Endodermal cell (in vitro differentiated cells): ENCODE measurements at regions not wholly inside any gene's neighbourhood (a gene's known extent, or its start where the extent isn't known, plus 50 kb on each side); places are given as distances from the start of the nearest gene placed in this dataset.

Experiments used
- DNase-seq: peaks from one replicate; pipeline ENCODE4 v3.0.0-alpha.2; 2017
- H3K27ac ChIP-seq: 2 replicates; pipeline ENCODE4 v1.5.1; 2013; ENCODE audit warnings: mild to moderate bottlenecking, low read depth, low read length, moderate library complexity
- H3K27me3 ChIP-seq: 2 replicates; pipeline ENCODE4 v1.6.1; 2013; ENCODE audit warnings: mild to moderate bottlenecking, low read length, moderate library complexity; ENCODE audit not compliant: insufficient read depth, control insufficient read depth, poor library complexity, severe bottlenecking
- H3K36me3 ChIP-seq: 2 replicates; pipeline ENCODE4 v1.7.0; 2013; ENCODE audit warnings: mild to moderate bottlenecking, low read length, moderate library complexity; ENCODE audit not compliant: control insufficient read depth, insufficient read depth
- H3K4me1 ChIP-seq: one replicate; pipeline ENCODE4 v1.7.0; 2013; ENCODE audit warnings: low read length; ENCODE audit not compliant: control insufficient read depth, insufficient read depth
- H3K4me3 ChIP-seq: 2 replicates; pipeline ENCODE4 v1.5.1; 2013; ENCODE audit warnings: mild to moderate bottlenecking, low read length, moderate library complexity
- H3K9ac ChIP-seq: 2 replicates; pipeline ENCODE4 v1.6.1; 2013; ENCODE audit warnings: mild to moderate bottlenecking, low read length, moderate library complexity; ENCODE audit not compliant: poor library complexity, severe bottlenecking; ENCODE audit errors: extremely low read depth
- H3K9me3 ChIP-seq: 2 replicates; pipeline ENCODE4 v1.6.1; 2013; ENCODE audit warnings: mild to moderate bottlenecking, low read length, moderate library complexity; ENCODE audit not compliant: control insufficient read depth
- H3K27ac Mint-ChIP-seq: 2 replicates; pipeline ENCODE4 v1.8.0; 2020; ENCODE audit warnings: mixed read lengths
- H3K27me3 Mint-ChIP-seq: 2 replicates; pipeline ENCODE4 v1.8.0; 2021; ENCODE audit warnings: mild to moderate bottlenecking, mixed read lengths; ENCODE audit not compliant: insufficient read depth
- H3K36me3 Mint-ChIP-seq: 2 replicates; pipeline ENCODE4 v1.8.0; 2020; ENCODE audit warnings: low read depth, mixed read lengths
- H3K4me1 Mint-ChIP-seq: 2 replicates; pipeline ENCODE4 v1.8.0; 2020; ENCODE audit warnings: mixed read lengths
- H3K4me3 Mint-ChIP-seq: 2 replicates; pipeline ENCODE4 v1.8.0; 2020; ENCODE audit warnings: mild to moderate bottlenecking, moderate library complexity, mixed read lengths
- H3K9me3 Mint-ChIP-seq: 2 replicates; pipeline ENCODE4 v1.8.0; 2020; ENCODE audit warnings: mild to moderate bottlenecking, mixed read lengths
- WGBS, 2 experiments: methylation state at CpG; one replicate each; pipeline versions ENCODE4 v1.1.5 to v1.1.7; 2013; ENCODE audit warnings: missing lambda C conversion rate in 2 of 2, mixed read lengths in 1 of 2; ENCODE audit not compliant: insufficient coverage in 1 of 2, insufficient read length in 1 of 2; 5-methylcytosine and 5-hydroxymethylcytosine counted together
- TF ChIP-seq, protein P1 (sequence below): fragments of 200-600 bp; sonication (generic); conservative IDR thresholded peaks from 2 replicates; pipeline ENCODE4 v1.5.0; 2021; ENCODE audit warnings: antibody characterized with exemption, mild to moderate bottlenecking

GRCh38 chr10:4546500-4546899 lies 279.5 kb upstream of the AKR1E2 start:
- Mint-ChIP-seq H3K9me3 (no peaks in the 10 kb centered on the region), H3K36me3 (no peaks in the 10 kb centered on the region), H3K27ac (no peak overlapping the region), H3K27me3 (no peaks in the 10 kb centered on the region), H3K4me1 (no peaks in the 10 kb centered on the region), H3K4me3 (no peak overlapping the region)
- TF ChIP-seq, protein P1, sequence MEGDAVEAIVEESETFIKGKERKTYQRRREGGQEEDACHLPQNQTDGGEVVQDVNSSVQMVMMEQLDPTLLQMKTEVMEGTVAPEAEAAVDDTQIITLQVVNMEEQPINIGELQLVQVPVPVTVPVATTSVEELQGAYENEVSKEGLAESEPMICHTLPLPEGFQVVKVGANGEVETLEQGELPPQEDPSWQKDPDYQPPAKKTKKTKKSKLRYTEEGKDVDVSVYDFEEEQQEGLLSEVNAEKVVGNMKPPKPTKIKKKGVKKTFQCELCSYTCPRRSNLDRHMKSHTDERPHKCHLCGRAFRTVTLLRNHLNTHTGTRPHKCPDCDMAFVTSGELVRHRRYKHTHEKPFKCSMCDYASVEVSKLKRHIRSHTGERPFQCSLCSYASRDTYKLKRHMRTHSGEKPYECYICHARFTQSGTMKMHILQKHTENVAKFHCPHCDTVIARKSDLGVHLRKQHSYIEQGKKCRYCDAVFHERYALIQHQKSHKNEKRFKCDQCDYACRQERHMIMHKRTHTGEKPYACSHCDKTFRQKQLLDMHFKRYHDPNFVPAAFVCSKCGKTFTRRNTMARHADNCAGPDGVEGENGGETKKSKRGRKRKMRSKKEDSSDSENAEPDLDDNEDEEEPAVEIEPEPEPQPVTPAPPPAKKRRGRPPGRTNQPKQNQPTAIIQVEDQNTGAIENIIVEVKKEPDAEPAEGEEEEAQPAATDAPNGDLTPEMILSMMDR = no peak
- H3K27ac ChIP-seq = no peak overlapping the region
- no peak for DNase-seq
- no peak overlapping the region for H3K9ac ChIP-seq
- H3K4me3 ChIP-seq = no peak overlapping the region
- no peaks in the 10 kb centered on the region for H3K36me3 ChIP-seq
- no peaks in the 10 kb centered on the region for H3K27me3 ChIP-seq
- 92 to 100% methylated on average over 4 to 7 of the region's 7 CpGs for WGBS, 2 experiments
- no peaks in the 10 kb centered on the region for H3K9me3 ChIP-seq
- H3K4me1 ChIP-seq = no peaks in the 10 kb centered on the region

DNA sequence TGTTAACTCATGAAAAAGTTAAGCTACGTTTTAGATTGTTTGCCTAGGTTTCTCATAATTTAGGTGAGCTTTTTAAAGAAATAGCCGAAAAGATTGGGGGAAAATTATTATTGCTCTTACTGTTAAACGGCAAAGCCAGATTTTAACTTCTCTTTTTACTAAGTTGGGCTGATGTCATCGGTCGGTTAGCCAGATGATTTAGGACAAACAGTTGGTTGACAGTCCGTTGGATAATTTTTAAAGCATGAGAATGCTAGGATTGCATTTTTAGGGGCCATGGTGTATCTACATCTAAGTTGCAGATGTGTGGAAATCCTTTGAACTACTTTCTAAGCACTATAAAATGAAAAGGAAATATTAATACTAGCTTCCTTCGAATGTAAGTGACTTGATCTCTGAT lies 280.9 kb upstream of the AKR1E2 start:
- no peak overlapping the region for H3K27ac Mint-ChIP-seq
- Histone ChIP-seq H3K9ac (no peak overlapping the region), H3K27me3 (no peaks in the 10 kb centered on the region), H3K27ac (no peak overlapping the region), H3K9me3 (no peaks in the 10 kb centered on the region), H3K36me3 (no peaks in the 10 kb centered on the region), H3K4me1 (no peaks in the 10 kb centered on the region), H3K4me3 (no peak overlapping the region)
- no peaks in the 10 kb centered on the region for H3K27me3 Mint-ChIP-seq
- no peaks in the 10 kb centered on the region for H3K4me1 Mint-ChIP-seq
- no peaks in the 10 kb centered on the region for H3K36me3 Mint-ChIP-seq
- WGBS, 2 experiments = 93 to 97% methylated on average over 5 to 7 of the region's 7 CpGs
- DNase-seq = no peak
- TF ChIP-seq, protein P1 = no peak
- H3K4me3 Mint-ChIP-seq = no peak overlapping the region
- H3K9me3 Mint-ChIP-seq = peaks cover 2% of the 10 kb centered on the region

DNA sequence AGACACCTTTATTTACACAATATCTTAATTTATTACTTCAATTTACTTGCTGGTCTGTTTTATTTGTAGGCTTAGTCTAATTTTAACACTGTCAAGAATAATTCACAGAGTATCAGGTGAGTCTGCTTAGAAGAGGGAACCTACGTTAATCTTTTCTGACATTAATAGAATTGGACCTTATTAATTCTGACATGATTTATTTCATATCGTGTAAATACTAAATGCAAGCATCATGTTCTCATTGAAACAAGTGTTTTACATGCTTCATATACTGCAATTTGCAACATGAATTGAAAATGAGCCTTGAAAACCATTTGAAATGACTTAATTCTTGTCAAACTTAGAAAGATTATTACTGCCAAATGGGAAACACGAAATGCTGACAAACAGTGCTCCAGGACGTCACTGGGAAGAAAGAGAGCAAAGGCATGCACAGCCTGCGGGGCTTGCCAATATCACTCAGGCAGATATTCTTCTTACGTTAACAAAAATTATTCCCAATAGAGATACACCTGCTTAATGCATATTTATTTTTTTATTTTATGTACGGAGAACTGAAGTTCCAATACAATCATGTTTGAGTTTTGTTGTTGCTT lies 282.0 kb upstream of the AKR1E2 start:
- Mint-ChIP-seq H3K9me3 (peaks cover 2% of the 10 kb centered on the region), H3K4me1 (no peaks in the 10 kb centered on the region), H3K4me3 (no peak overlapping the region), H3K36me3 (no peaks in the 10 kb centered on the region), H3K27me3 (no peaks in the 10 kb centered on the region), H3K27ac (no peak overlapping the region)
- Histone ChIP-seq H3K4me3 (no peak overlapping the region), H3K4me1 (no peaks in the 10 kb centered on the region), H3K9ac (no peak overlapping the region), H3K27me3 (no peaks in the 10 kb centered on the region), H3K9me3 (no peaks in the 10 kb centered on the region), H3K27ac (no peak overlapping the region), H3K36me3 (no peaks in the 10 kb centered on the region)
- 89 to 95% methylated on average over 3 to 7 of the region's 7 CpGs for WGBS, 2 experiments
- TF ChIP-seq, protein P1 = no peak
- DNase-seq = no peak
